Sigmoid colon (tissue), 4 donors: ENCODE measurements at regions not wholly inside any gene's neighbourhood (a gene's known extent, or its start where the extent isn't known, plus 50 kb on each side); places are given as distances from the start of the nearest gene placed in this dataset.

Source experiments
- EP300 ChIP-seq, 4 donors: sonication (generic); formaldehyde crosslinking; IDR thresholded peaks; one replicate each; pipeline ENCODE4 v1.6.1; 2017; ENCODE audit warnings: antibody characterized with exemption in 4 of 4
- POLR2A ChIP-seq, 2 donors: fragments of 450-650 bp; IDR thresholded peaks; one replicate each; pipeline ENCODE4 v1.6.1; 2016; ENCODE audit warnings: antibody characterized with exemption in 2 of 2, mild to moderate bottlenecking in 2 of 2, moderate library complexity in 2 of 2
- POLR2AphosphoS5 ChIP-seq, 4 donors: sonication (generic); formaldehyde crosslinking; IDR thresholded peaks; one replicate each; pipeline ENCODE4 v1.6.1; 2017; ENCODE audit warnings: antibody characterized with exemption in 4 of 4
- TF ChIP-seq, protein P1 (sequence below), 4 experiments: fragments of 450-650 bp in 3 of 4; fragments of 200-600 bp in 1 of 4; IDR thresholded peaks; one replicate each; pipeline ENCODE4 v1.5.1; 2016 to 2019; ENCODE audit warnings: antibody characterized with exemption in 4 of 4, mild to moderate bottlenecking in 3 of 4, moderate library complexity in 2 of 4

DNA sequence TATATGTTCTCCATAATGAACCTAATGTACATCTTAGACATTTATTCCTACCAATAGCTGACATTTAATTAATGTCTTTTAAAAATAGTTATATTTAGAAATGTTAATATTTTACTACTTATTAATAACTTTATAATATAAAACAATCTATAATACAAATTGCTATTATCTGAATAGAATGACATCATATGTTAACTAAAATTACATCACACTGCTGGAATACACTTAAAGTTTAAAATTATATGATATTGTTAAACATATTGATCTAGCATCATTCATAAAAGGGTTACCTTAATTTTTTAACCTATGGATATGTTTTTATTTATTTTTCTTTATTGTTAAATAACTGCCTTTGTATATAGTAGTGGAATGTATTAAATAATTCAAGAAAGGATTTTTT is 660.2 kb upstream of the ADGRB3 start:
- TF ChIP-seq, protein P1, sequence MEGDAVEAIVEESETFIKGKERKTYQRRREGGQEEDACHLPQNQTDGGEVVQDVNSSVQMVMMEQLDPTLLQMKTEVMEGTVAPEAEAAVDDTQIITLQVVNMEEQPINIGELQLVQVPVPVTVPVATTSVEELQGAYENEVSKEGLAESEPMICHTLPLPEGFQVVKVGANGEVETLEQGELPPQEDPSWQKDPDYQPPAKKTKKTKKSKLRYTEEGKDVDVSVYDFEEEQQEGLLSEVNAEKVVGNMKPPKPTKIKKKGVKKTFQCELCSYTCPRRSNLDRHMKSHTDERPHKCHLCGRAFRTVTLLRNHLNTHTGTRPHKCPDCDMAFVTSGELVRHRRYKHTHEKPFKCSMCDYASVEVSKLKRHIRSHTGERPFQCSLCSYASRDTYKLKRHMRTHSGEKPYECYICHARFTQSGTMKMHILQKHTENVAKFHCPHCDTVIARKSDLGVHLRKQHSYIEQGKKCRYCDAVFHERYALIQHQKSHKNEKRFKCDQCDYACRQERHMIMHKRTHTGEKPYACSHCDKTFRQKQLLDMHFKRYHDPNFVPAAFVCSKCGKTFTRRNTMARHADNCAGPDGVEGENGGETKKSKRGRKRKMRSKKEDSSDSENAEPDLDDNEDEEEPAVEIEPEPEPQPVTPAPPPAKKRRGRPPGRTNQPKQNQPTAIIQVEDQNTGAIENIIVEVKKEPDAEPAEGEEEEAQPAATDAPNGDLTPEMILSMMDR (IDR thresholded peaks at IDR 0.05): no peak
- TF ChIP-seq POLR2A (IDR thresholded peaks at IDR 0.05) (no peak), POLR2AphosphoS5 (IDR thresholded peaks at IDR 0.05) (no peak), EP300 (IDR thresholded peaks at IDR 0.05) (no peak)
